HG03064 (cell line): ENCODE measurements at regions not wholly inside any gene's neighbourhood (a gene's known extent, or its start where the extent isn't known, plus 50 kb on each side); places are given as distances from the start of the nearest gene placed in this dataset.
"Not testable (repeated sequence)": the region's sequence is repeated elsewhere in the genome, so short reads cannot be mapped to it uniquely, and the experiment has no call there.

ENCODE experiments used
- ATAC-seq: cut with Tn5 transposase; IDR thresholded peaks from one replicate; pipeline ENCODE4 v1.9.1; 2021; ENCODE audit warnings: low read depth; ENCODE audit not compliant: unreplicated experiment

DNA sequence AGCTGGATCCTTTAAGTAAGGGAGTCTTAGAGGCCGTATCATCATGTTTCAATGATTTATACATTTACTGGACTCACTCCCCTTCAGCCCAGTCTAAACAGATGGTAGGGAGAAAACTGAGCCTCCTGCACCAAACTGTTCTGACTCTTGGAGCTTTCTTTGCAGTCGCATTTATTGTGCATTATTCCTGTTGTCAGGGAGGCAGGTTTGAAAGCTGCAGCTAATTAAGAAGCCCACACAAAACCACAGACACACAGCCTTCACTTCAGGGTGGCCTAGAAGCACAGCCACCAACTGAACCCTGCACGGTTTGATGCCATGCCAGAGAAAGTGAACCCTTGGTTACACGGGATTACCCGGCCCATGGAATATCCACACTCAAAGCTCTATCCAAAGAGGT is 911.0 kb downstream of the UQCRFS1 start:
- ATAC-seq: no peak

DNA sequence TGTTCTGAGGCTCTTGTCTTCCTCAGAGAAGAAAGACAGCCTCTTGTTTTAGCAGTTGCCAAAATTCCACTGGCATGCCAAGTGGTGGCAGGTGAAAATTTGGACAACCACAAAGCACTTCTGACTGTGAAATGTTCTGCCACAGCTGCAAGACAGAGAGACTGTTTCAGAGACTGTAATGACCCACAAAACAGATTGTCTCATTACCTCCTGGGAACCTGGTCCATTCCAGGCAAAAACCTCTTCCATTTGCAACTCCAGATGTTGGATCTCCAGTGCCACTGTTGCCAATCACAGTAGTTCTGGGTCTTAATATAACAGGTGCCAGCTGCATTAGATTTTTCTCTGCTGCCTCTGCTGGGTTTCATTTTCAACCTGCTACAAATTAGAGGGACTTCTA is 911.5 kb downstream of the UQCRFS1 start:
- no peak for ATAC-seq

GRCh38 chr19:28299649-28300048 is 913.3 kb downstream of the UQCRFS1 start:
- no peak for ATAC-seq

GRCh38 chr19:28297586-28298157 is 915.3 kb downstream of the UQCRFS1 start:
- ATAC-seq: no peak

DNA sequence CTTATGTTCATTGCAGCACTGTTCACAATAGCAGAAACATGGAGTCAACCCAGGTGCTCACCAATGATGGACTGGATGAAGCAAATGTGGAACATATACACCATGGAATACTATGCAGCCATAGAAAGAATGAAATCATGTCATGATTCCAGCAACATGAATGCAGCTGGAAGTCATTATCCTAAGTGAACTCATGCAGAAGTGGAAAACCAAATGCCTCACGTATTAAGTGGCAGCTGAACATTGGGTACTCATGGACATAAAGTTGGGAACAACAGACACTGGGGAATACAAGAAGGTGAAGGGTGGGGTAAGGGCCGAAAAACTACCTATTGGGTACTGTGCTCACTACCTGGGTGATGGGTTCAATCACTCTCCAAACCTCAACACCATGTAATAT is 915.9 kb downstream of the UQCRFS1 start:
- ATAC-seq: no peak

GRCh38 chr19:28296506-28296905 is 916.4 kb downstream of the UQCRFS1 start:
- no peak for ATAC-seq

- not testable (repeated sequence) for ATAC-seq
Measured at GRCh38 chr19:28294975-28295374, 918.0 kb downstream of the UQCRFS1 start.

DNA sequence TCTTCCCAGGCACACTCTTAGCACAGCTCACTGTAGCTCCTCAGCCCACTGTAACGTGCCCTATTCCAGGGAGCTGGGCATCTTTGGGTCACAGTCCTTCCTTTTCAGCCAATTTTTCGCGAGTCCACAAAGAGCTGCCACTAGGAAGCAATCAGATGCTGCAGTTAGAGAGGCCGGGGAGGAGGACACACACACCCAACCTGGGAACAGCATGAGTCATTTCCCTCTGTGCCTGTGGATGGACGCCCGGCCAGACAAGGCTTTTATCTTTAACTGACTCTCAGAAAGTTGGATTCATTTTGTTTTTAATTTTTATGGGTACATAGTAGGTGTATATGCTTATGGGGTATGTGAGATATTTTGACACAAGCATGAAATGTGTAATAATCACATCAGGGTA is 918.6 kb downstream of the UQCRFS1 start:
- ATAC-seq: no peak

- ATAC-seq: no peak
Measured at GRCh38 chr19:28293685-28294084, 919.3 kb downstream of the UQCRFS1 start.

DNA sequence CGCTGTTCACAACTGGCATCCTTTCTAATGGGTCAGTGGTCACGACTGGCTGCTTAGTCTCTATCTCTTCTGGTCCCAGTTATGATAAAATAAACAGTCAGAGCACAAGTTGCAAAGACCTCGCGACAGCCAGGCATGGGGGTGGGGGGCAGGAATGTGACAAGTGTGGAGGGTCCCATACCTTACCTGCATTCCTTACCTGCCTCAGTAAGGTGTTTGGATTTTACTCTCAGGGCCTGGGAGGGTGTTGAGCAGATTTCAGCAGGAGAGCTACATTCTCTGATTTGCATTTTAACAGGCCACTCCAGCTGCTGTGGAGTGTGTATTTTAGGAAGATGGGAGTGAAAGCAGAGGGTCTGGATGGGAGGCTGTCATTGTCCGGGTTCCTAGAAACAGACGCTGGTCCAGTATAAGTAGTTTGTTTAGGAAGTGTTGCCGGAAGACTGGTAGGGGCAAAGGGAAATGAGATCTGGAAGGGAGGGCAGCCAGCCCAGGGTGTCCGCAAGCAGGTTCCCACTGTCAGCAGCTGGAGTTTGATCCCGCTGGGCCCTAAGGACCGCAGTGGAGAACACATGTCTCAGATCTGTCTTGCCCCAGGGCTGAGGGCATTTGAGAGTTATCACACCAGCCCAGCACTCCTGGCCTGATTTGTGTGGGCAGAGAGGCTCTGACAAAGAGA is 920.0 kb downstream of the UQCRFS1 start:
- ATAC-seq: no peak

DNA sequence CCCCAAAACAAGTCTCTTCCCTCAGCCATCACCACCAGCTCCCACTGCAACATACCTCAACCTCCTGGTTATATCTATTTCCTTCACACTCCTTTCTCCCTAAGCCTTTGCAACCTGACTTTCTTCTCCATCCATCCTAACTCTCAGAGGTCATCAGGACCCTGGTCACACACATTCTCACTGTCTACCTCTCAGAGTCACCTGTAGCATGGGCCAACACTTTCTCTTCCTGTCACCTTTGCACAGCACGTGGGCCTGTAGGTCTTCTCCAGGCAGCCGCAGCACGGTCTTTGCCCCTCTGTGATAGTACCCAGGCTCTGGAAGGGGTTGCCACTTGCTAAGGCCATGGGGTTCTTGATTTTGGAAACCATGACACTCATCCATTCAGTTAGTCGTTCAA is 921.1 kb downstream of the UQCRFS1 start:
- no peak for ATAC-seq

DNA sequence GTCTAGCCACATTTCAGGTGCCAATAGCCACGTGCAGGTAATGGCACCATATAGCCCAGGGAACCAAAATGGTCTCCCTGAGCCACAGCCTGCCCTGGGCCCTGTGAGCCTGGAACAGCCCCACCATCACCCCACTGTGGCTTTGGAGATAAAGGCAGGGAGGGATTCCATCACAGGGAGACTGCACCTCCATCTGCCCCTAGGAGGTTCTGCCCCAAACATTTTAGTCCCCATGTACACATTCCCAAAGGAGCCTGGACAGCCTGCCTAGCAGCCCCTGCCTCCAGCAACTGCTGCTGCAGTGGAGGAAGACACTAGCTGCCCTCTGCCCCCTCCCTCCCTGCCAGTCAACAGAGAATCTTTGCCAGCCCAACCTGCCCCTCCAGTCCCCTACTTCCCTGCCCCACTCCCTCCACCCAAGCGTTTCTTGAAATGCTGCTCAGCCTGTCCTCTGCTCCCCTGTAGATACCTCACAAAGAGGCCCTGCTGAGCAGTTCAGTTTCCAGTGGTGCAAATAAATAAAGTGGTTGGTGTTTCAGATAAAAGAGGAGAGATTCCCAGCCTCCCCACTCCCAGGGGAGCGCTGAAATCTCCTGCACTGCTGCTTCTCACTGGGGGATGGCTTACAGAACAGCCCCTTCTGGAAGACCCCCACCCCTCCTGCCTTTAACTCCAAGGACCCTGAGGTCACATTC is 921.8 kb downstream of the UQCRFS1 start:
- no peak for ATAC-seq

- ATAC-seq: no peak
Measured at GRCh38 chr19:28289295-28290063, 923.5 kb downstream of the UQCRFS1 start.

DNA sequence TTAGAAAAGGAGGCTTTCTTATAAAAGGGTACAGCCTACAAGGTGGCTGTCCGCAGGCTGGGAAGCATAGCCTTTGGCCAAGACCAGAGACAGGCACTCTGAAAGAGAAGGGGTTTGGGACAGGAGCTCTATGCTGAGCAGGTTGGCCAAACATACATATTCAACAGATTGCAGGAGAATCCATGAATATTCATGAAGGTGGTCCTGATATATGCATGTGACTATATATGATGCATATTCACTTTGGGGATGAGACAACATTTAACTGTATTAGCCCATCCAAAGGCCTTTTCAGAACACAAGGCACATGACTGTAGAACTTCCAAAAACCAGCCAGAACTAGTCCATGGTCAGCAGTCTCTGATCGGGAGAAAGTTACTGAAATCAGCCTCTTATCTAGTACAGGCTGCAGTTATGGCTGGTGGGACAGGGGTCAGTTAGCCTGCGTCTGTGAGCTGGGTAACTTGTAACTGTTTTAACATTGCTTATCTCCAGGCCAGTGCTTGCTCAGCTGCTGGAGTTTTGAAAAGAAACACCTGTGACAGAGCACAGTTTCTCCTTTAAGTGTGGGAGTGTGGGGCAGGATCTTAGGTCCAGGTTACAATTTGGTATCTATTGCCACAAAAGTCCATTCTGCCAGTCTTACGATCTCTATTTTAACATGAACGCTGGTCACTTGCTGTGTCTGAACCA is 924.2 kb downstream of the UQCRFS1 start:
- no peak for ATAC-seq

DNA sequence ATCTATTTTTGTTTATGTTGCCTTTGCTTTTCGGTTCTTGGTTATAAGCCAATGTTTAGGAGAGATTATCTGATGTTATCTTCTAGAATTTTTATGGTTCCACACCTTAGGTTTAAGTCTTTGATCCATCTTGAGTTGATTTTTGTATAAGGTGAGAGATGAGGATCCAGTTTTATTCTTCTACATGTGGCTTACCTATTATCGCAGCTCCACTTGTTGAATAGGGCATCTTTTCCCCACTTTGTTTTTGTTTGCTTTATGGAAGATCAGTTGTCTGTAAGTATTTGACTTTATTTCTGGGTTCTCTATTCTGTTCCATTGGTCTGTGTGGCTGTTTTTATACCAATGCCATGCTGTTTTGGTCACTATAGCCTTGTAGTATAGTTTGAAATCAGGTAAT is 927.0 kb downstream of the UQCRFS1 start:
- no peak for ATAC-seq

DNA sequence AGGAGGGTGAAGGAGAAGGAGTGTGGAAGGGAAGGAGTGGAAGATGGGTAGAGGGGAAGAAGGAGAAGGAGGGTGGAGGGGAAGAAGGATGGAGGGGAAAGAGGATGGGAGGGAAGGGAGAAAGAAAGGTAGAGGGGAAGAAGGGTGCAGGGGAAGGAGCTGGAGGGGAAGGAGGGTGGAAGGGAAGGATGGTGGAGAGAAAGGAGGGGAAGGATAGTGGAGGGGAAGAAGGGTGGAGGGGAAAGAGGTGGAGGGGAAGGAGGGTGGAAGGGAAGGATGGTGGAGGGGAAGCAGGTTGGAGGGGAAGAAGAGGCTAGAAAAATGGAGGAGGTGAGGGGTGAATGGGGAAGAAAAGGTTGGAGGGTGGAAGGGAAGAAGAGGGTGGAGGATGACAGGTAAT is 927.9 kb downstream of the UQCRFS1 start:
- no peak for ATAC-seq

- no peak for ATAC-seq
Measured at GRCh38 chr19:28284389-28284788, 928.6 kb downstream of the UQCRFS1 start.

GRCh38 chr19:28283592-28283991 is 929.4 kb downstream of the UQCRFS1 start:
- ATAC-seq: no peak

GRCh38 chr19:28281676-28282075 is 931.3 kb downstream of the UQCRFS1 start:
- ATAC-seq: no peak

DNA sequence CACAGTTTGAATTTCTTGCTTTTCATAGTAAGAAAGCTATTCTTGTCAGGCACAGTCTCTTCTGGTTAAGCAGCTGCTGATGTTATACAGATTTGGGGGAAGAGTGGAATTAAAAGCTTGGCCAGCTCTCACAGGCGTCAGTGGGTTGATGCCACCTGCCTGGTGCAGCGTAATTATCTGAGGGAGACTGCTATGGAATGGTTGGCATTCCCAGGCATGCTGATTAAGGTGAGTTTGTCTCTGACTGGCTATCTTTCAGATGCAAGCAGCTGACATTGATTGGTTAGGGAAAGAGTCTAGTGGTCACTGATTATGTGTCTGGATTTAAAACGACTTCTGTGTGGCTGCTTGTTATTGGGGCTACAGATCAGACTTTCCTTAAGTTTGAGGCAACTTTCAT is 948.4 kb downstream of the UQCRFS1 start:
- ATAC-seq: no peak

DNA sequence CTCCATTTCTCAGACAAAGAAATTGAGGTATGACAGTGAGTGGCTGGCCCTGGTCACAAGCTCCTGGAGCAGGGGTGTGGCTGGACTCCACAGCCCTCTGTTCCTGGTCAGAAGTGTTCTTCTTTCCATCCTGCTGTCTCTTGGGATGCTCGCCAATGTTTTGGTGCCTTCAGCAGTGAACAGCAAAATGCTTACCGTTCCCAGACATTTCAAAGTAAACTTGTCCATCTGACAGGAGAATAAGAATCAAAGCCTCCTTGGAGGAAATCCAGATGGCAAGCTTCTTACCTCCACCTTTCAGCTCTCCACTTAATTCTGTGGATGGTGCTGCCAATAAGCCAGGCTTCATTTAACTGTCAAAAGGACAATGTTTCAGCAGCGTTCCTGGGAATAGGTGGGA is 954.1 kb downstream of the UQCRFS1 start:
- ATAC-seq: no peak
